WTC11 (cell line): ENCODE measurements at regions not wholly inside any gene's neighbourhood (a gene's known extent, or its start where the extent isn't known, plus 50 kb on each side); places are given as distances from the start of the nearest gene placed in this dataset.

ENCODE experiments used
- ATAC-seq: fragments of 200-7000 bp; cut with Tn5 transposase; 2 replicates; pipeline ENCODE4 v1.10.0; 2021; ENCODE audit warnings: mild to moderate bottlenecking, moderate library complexity
- CTCF ChIA-PET: fragments of 300-600 bp; sonication (Branson Sonifier 250); formaldehyde crosslinking; loops from one replicate; lab custom pipeline; 2021; ENCODE audit warnings: antibody characterized with exemption; lab: Charles Lee
- POLR2A ChIA-PET: fragments of 350-600 bp; sonication (Branson Sonifier 250); formaldehyde crosslinking; loops from one replicate; lab custom pipeline; 2021; ENCODE audit warnings: antibody characterized with exemption; lab: Charles Lee
- DNase-seq: peaks from one replicate; pipeline ENCODE4 v3.0.0; 2021; ENCODE audit warnings: low spot score
- H3K27ac Mint-ChIP-seq: 2 replicates; pipeline ENCODE4 v1.8.0; 2021; ENCODE audit warnings: mixed read lengths
- H3K27me3 Mint-ChIP-seq: 2 replicates; pipeline ENCODE4 v1.8.0; 2021; ENCODE audit warnings: low read depth, mild to moderate bottlenecking, moderate library complexity, mixed read lengths
- H3K36me3 Mint-ChIP-seq: 2 replicates; pipeline ENCODE4 v1.8.0; 2021; ENCODE audit warnings: mixed read lengths
- H3K4me1 Mint-ChIP-seq: 2 replicates; pipeline ENCODE4 v1.8.0; 2022; ENCODE audit warnings: mixed read lengths
- H3K4me3 Mint-ChIP-seq: 2 replicates; pipeline ENCODE4 v1.8.0; 2021; ENCODE audit warnings: mild to moderate bottlenecking, moderate library complexity, mixed read lengths
- H3K9me3 Mint-ChIP-seq: 2 replicates; pipeline ENCODE4 v1.8.0; 2021; ENCODE audit warnings: mixed read lengths
- ELF4 ChIP-seq: sonication (generic); formaldehyde crosslinking; IDR thresholded peaks from 2 replicates; pipeline ENCODE4 v1.8.1; 2022; ENCODE audit warnings: low read depth, mild to moderate bottlenecking, moderate library complexity, missing genetic modification reagents
- GABPB1 ChIP-seq: sonication (generic); formaldehyde crosslinking; IDR thresholded peaks from 2 replicates; pipeline ENCODE4 v1.8.1; 2023; ENCODE audit warnings: mild to moderate bottlenecking, missing genetic modification reagents
- HMGA2 ChIP-seq: fragments of 250-450 bp; sonication (Bioruptor Pico); IDR thresholded peaks from 2 replicates; pipeline ENCODE4 v1.4.0; 2021; ENCODE audit warnings: mild to moderate bottlenecking, moderate library complexity
- NR1H2 ChIP-seq: sonication (generic); formaldehyde crosslinking; IDR thresholded peaks from 2 replicates; pipeline ENCODE4 v1.9.0; 2021; ENCODE audit warnings: mild to moderate bottlenecking, moderate library complexity, missing genetic modification reagents
- NR3C1 ChIP-seq: sonication (generic); formaldehyde crosslinking; conservative IDR thresholded peaks from 2 replicates; pipeline ENCODE4 v1.8.1; 2023; ENCODE audit warnings: low read depth, mild to moderate bottlenecking, missing genetic modification reagents
- PRRX2 ChIP-seq: fragments of 250-450 bp; sonication (Bioruptor Pico); IDR thresholded peaks from 2 replicates; pipeline ENCODE4 v1.8.0; 2021; ENCODE audit warnings: mild to moderate bottlenecking
- TCF7 ChIP-seq: sonication (generic); formaldehyde crosslinking; IDR thresholded peaks from 2 replicates; pipeline ENCODE4 v1.8.0; 2022; ENCODE audit warnings: mild to moderate bottlenecking, low read depth, missing genetic modification reagents, moderate library complexity
- TF ChIP-seq, protein P1 (sequence below): fragments of 250-450 bp; sonication (Bioruptor Pico); conservative IDR thresholded peaks from 2 replicates; pipeline ENCODE4 v1.9.0; 2021; ENCODE audit warnings: mild to moderate bottlenecking
- TF ChIP-seq, protein P2 (sequence below): fragments of 250-450 bp; sonication (Bioruptor Pico); IDR thresholded peaks from 2 replicates; pipeline ENCODE4 v1.8.0; 2021; ENCODE audit warnings: mild to moderate bottlenecking
- TF ChIP-seq, protein P3 (sequence below): sonication (generic); formaldehyde crosslinking; IDR thresholded peaks from 2 replicates; pipeline ENCODE4 v1.8.1; 2023; ENCODE audit warnings: mild to moderate bottlenecking, missing genetic modification reagents, borderline replicate concordance
- TF ChIP-seq, protein P4 (sequence below): sonication (generic); formaldehyde crosslinking; IDR thresholded peaks from 2 replicates; pipeline ENCODE4 v1.8.1; 2023; ENCODE audit warnings: mild to moderate bottlenecking, missing genetic modification reagents, moderate library complexity
- TF ChIP-seq, protein P5 (sequence below): sonication (generic); formaldehyde crosslinking; IDR thresholded peaks from 2 replicates; pipeline ENCODE4 v1.8.0; 2022; ENCODE audit warnings: mild to moderate bottlenecking, missing genetic modification reagents
- TF ChIP-seq, protein P6 (sequence below): sonication (generic); formaldehyde crosslinking; IDR thresholded peaks from 2 replicates; pipeline ENCODE4 v1.8.1; 2022; ENCODE audit warnings: mild to moderate bottlenecking, missing genetic modification reagents, moderate library complexity, borderline replicate concordance

- no peaks in the 10 kb centered on the region for H3K36me3 Mint-ChIP-seq
- DNase-seq (no peak), ATAC-seq (no peak)
- ChIA-PET CTCF (no interaction called here), POLR2A (no interaction called here)
- 0 out of 2 replicates have a peak, but pooled peaks cover under 1% of the 10 kb centered on the region for H3K4me1 Mint-ChIP-seq
- no peaks in the 10 kb centered on the region for H3K27me3 Mint-ChIP-seq
- H3K4me3 Mint-ChIP-seq, result no peak overlapping the region
- H3K9me3 Mint-ChIP-seq, result no peaks in the 10 kb centered on the region
- TF ChIP-seq GABPB1 (CRISPR knock-in tag), result no peak
- TF ChIP-seq ELF4 (CRISPR knock-in tag), result no peak
- TF ChIP-seq, protein P1, sequence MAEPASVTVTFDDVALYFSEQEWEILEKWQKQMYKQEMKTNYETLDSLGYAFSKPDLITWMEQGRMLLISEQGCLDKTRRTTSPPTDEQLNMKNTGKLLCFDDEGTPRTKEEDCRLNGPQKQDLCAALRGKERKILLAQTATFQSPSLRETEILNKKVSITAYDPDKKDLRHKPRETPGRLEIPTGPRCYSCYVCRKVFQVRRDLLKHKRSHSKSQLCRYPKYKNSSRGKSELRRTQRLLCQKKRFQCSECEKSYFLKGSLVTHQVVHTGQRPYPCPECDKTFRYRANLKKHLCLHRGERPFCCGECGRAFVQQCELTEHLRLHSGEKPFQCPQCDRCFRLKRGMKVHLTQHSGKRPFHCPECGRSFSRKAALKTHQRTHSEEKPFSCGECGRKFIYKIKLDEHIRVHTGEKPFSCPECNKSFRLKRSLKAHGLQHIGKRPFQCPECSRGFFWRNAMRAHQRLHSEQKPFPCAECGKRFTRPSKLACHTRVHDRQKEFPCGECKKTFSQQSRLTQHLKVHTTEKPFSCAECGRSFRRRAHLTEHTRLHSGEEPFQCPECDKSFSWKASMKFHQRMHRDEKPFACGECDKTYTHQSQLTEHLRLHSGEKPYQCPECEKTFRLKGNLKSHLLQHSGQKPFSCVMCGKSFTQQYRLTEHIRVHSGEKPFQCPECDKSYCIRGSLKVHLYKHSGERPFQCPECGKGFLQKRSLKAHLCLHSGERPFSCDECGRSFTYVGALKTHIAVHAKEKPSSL (CRISPR knock-in tag), result no peak
- TF ChIP-seq, protein P2, sequence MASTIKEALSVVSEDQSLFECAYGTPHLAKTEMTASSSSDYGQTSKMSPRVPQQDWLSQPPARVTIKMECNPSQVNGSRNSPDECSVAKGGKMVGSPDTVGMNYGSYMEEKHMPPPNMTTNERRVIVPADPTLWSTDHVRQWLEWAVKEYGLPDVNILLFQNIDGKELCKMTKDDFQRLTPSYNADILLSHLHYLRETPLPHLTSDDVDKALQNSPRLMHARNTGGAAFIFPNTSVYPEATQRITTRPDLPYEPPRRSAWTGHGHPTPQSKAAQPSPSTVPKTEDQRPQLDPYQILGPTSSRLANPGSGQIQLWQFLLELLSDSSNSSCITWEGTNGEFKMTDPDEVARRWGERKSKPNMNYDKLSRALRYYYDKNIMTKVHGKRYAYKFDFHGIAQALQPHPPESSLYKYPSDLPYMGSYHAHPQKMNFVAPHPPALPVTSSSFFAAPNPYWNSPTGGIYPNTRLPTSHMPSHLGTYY (CRISPR knock-in tag), result no peak
- TF ChIP-seq, protein P3, sequence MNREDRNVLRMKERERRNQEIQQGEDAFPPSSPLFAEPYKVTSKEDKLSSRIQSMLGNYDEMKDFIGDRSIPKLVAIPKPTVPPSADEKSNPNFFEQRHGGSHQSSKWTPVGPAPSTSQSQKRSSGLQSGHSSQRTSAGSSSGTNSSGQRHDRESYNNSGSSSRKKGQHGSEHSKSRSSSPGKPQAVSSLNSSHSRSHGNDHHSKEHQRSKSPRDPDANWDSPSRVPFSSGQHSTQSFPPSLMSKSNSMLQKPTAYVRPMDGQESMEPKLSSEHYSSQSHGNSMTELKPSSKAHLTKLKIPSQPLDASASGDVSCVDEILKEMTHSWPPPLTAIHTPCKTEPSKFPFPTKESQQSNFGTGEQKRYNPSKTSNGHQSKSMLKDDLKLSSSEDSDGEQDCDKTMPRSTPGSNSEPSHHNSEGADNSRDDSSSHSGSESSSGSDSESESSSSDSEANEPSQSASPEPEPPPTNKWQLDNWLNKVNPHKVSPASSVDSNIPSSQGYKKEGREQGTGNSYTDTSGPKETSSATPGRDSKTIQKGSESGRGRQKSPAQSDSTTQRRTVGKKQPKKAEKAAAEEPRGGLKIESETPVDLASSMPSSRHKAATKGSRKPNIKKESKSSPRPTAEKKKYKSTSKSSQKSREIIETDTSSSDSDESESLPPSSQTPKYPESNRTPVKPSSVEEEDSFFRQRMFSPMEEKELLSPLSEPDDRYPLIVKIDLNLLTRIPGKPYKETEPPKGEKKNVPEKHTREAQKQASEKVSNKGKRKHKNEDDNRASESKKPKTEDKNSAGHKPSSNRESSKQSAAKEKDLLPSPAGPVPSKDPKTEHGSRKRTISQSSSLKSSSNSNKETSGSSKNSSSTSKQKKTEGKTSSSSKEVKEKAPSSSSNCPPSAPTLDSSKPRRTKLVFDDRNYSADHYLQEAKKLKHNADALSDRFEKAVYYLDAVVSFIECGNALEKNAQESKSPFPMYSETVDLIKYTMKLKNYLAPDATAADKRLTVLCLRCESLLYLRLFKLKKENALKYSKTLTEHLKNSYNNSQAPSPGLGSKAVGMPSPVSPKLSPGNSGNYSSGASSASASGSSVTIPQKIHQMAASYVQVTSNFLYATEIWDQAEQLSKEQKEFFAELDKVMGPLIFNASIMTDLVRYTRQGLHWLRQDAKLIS (CRISPR knock-in tag), result no peak
- no peak for TF ChIP-seq NR1H2 (CRISPR knock-in tag)
- no peak for TF ChIP-seq HMGA2 (CRISPR knock-in tag)
- TF ChIP-seq, protein P4, sequence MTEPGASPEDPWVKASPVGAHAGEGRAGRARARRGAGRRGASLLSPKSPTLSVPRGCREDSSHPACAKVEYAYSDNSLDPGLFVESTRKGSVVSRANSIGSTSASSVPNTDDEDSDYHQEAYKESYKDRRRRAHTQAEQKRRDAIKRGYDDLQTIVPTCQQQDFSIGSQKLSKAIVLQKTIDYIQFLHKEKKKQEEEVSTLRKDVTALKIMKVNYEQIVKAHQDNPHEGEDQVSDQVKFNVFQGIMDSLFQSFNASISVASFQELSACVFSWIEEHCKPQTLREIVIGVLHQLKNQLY, result no peak
- TF ChIP-seq PRRX2 (CRISPR knock-in tag), result no peak
- no peak for TF ChIP-seq TCF7
- no peak for TF ChIP-seq NR3C1 (CRISPR knock-in tag)
- TF ChIP-seq, protein P5, sequence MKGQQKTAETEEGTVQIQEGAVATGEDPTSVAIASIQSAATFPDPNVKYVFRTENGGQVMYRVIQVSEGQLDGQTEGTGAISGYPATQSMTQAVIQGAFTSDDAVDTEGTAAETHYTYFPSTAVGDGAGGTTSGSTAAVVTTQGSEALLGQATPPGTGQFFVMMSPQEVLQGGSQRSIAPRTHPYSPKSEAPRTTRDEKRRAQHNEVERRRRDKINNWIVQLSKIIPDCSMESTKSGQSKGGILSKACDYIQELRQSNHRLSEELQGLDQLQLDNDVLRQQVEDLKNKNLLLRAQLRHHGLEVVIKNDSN (CRISPR knock-in tag), result no peak
- TF ChIP-seq, protein P6, sequence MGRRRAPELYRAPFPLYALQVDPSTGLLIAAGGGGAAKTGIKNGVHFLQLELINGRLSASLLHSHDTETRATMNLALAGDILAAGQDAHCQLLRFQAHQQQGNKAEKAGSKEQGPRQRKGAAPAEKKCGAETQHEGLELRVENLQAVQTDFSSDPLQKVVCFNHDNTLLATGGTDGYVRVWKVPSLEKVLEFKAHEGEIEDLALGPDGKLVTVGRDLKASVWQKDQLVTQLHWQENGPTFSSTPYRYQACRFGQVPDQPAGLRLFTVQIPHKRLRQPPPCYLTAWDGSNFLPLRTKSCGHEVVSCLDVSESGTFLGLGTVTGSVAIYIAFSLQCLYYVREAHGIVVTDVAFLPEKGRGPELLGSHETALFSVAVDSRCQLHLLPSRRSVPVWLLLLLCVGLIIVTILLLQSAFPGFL, result no peak
- no peak overlapping the region for H3K27ac Mint-ChIP-seq
Measured at GRCh38 chr2:12539776-12540562, 176.8 kb upstream of the TRIB2 start.
